ENCODE measurements at regions not wholly inside any gene's neighbourhood (a gene's known extent, or its start where the extent isn't known, plus 50 kb on each side); places are given as distances from the start of the nearest gene placed in this dataset.

DNA sequence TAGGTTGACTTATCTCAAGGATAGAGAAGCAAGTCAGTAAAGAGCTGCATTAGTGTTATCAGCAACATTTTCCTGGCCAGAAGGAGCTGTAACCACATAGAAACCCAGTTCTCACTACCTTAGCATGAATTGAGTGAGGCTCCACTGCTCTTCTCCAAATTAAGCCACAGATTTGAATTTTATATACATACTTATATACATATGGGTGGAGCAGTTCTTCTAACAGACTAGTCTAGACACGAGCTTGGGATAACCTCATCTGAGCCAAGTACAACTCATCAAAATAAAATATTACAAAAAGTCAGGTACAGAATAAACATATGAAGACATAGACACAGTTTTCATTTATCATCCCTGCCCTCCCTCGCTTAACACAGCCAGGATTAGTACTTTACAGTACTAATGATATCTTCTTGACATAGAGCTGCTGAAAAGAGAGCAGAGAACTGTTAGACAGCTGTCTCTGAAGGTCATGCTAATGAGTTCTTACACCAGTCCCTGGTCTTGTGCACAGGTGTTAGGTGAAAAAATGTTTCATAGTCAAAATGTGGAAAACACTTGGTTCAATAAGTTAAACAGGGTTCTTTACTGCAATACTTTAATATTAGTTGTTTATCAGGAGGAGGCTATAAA is 147.4 kb upstream of the HTR1E start:
- TF ChIP-seq, protein P1, sequence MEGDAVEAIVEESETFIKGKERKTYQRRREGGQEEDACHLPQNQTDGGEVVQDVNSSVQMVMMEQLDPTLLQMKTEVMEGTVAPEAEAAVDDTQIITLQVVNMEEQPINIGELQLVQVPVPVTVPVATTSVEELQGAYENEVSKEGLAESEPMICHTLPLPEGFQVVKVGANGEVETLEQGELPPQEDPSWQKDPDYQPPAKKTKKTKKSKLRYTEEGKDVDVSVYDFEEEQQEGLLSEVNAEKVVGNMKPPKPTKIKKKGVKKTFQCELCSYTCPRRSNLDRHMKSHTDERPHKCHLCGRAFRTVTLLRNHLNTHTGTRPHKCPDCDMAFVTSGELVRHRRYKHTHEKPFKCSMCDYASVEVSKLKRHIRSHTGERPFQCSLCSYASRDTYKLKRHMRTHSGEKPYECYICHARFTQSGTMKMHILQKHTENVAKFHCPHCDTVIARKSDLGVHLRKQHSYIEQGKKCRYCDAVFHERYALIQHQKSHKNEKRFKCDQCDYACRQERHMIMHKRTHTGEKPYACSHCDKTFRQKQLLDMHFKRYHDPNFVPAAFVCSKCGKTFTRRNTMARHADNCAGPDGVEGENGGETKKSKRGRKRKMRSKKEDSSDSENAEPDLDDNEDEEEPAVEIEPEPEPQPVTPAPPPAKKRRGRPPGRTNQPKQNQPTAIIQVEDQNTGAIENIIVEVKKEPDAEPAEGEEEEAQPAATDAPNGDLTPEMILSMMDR (IDR thresholded peaks at IDR 0.05), result no peak
- TF ChIP-seq POLR2A (IDR thresholded peaks at IDR 0.05), result no peak

Measured in right lobe of liver (tissue), 4 donors.